Calu3 (cell line): ENCODE measurements at regions not wholly inside any gene's neighbourhood (a gene's known extent, or its start where the extent isn't known, plus 50 kb on each side); places are given as distances from the start of the nearest gene placed in this dataset.

Experiments
- BruUV-seq: library from RNA; stranded (reverse); fragments of 400-500 nt; replicated peaks from 2 replicates; lab custom pipeline; 2021; lab: Mats Ljungman, UMichigan
- CTCF ChIA-PET: fragments of 300-600 bp; sonication (Branson Sonifier 250); formaldehyde crosslinking; loops from one replicate; lab custom pipeline; 2022; ENCODE audit warnings: antibody characterized with exemption; lab: Charles Lee
- DNase-seq: peaks from one replicate; pipeline ENCODE4 v3.0.0; 2022
- H3K27ac Mint-ChIP-seq: one replicate; pipeline ENCODE4 v1.8.0; 2022; ENCODE audit warnings: mixed read lengths; ENCODE audit not compliant: unreplicated experiment
- H3K27me3 Mint-ChIP-seq: one replicate; pipeline ENCODE4 v1.8.0; 2022; ENCODE audit warnings: mixed read lengths; ENCODE audit not compliant: unreplicated experiment
- H3K36me3 Mint-ChIP-seq: one replicate; pipeline ENCODE4 v1.8.0; 2022; ENCODE audit warnings: mild to moderate bottlenecking, moderate library complexity, mixed read lengths; ENCODE audit not compliant: insufficient read depth, unreplicated experiment
- H3K4me1 Mint-ChIP-seq: one replicate; pipeline ENCODE4 v1.8.0; 2022; ENCODE audit warnings: mild to moderate bottlenecking, low read depth, mixed read lengths; ENCODE audit not compliant: unreplicated experiment
- H3K4me3 Mint-ChIP-seq: one replicate; pipeline ENCODE4 v1.8.0; 2022; ENCODE audit warnings: mild to moderate bottlenecking, low read depth, moderate library complexity, mixed read lengths; ENCODE audit not compliant: unreplicated experiment
- H3K9me3 Mint-ChIP-seq: one replicate; pipeline ENCODE4 v1.8.0; 2022; ENCODE audit warnings: low read depth, mixed read lengths; ENCODE audit not compliant: unreplicated experiment
- intact Hi-C: fragments of 100-400 bp; cut with micrococcal nuclease; formaldehyde crosslinking; loops from one replicate; pipeline ENCODE4 v1.10.0; 2022; ENCODE audit not compliant: unreplicated experiment
- TF ChIP-seq, protein P1 (sequence below): fragments of 200-600 bp; IDR thresholded peaks from one replicate; pipeline ENCODE4 v1.8.0; 2022; ENCODE audit warnings: antibody characterized with exemption; ENCODE audit not compliant: unreplicated experiment

DNA sequence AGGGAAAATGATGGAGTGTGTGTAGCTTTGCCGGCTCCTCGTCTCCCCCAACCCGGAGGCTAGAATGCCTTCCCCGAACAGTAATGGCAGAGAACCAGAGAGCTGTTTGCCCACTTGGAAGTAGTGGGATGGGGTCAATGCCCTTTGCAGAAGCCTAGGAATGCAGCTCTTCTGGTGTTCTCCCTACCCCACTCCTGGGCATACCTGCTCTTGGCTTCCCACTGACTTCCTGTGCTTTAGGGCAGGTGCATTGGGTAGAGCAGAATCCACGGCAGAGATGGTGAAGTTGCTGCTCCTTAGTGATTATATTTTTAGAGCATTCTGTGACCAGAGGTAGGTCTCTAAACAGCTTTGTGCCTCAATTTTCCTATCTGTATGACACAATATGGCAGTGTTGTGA is 134.6 kb downstream of the BOD1 start:
- no peaks in the 10 kb centered on the region for H3K4me1 Mint-ChIP-seq
- no TSS peak for BruUV-seq
- CTCF ChIA-PET, result interaction anchor here (0.6 to 0.9 kb wide), 2 partner anchors 29 to 42 kb away, joined by 3 read pairs; no protein-coding TSS in a partner anchor
- H3K27me3 Mint-ChIP-seq, result peaks cover 13% of the 10 kb centered on the region
- DNase-seq, result no peak
- H3K27ac Mint-ChIP-seq, result no peak overlapping the region
- no peaks in the 10 kb centered on the region for H3K9me3 Mint-ChIP-seq
- intact Hi-C loops, result no loop called here
- TF ChIP-seq, protein P1, sequence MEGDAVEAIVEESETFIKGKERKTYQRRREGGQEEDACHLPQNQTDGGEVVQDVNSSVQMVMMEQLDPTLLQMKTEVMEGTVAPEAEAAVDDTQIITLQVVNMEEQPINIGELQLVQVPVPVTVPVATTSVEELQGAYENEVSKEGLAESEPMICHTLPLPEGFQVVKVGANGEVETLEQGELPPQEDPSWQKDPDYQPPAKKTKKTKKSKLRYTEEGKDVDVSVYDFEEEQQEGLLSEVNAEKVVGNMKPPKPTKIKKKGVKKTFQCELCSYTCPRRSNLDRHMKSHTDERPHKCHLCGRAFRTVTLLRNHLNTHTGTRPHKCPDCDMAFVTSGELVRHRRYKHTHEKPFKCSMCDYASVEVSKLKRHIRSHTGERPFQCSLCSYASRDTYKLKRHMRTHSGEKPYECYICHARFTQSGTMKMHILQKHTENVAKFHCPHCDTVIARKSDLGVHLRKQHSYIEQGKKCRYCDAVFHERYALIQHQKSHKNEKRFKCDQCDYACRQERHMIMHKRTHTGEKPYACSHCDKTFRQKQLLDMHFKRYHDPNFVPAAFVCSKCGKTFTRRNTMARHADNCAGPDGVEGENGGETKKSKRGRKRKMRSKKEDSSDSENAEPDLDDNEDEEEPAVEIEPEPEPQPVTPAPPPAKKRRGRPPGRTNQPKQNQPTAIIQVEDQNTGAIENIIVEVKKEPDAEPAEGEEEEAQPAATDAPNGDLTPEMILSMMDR, result no peak
- no peaks in the 10 kb centered on the region for H3K36me3 Mint-ChIP-seq
- no peak overlapping the region for H3K4me3 Mint-ChIP-seq

DNA sequence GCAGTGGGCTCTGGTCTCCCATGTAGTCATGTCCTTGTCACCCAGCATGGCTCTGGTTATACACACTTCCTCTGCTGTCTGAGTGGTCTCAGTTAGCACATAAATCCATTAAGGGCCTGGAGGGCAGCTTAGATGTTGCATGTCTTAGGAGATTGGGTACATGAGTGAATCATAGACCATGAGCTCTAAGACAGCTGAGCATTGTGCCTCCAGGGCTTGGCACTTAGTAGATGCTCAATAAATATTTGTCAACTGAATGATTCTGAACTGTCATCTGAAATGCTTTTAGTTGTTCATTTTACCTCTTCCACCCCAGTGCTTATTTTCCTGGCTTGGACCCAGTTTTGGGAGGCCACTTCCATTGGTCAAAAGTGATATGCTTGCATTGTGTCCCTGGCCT is 135.6 kb downstream of the BOD1 start:
- Mint-ChIP-seq H3K36me3 (no peaks in the 10 kb centered on the region), H3K27me3 (peaks cover 4% of the 10 kb centered on the region), H3K27ac (no peak overlapping the region), H3K4me3 (no peak overlapping the region), H3K4me1 (no peaks in the 10 kb centered on the region), H3K9me3 (peaks cover 2% of the 10 kb centered on the region)
- DNase-seq, result no peak
- intact Hi-C loops, result no loop called here
- CTCF ChIA-PET, result interaction anchor here (0.7 kb wide), 1 partner anchor 98 kb away, joined by 3 read pairs; no protein-coding TSS in a partner anchor
- TF ChIP-seq, protein P1, result no peak
- no TSS peak for BruUV-seq

DNA sequence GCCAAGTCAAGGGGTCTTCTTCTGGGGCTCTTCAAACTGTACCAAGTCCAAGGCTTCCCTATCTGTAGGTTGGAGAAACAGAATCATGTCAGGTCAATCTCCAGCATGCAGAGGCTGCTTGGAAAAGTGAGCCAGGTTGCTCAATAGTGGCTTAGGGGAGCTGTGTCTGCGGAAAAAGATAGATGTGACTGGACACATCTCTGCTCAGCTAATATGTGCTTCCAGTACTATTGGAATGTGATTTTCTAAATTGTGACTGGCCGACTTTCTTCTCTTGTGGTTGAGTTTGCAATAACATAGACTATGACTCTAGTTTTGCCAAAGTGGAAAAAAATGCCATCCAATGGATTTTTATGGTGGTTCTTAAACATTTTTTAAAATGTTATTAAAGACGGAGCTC is 136.7 kb downstream of the BOD1 start:
- CTCF ChIA-PET, result no interaction called here
- H3K27ac Mint-ChIP-seq, result no peak overlapping the region
- H3K36me3 Mint-ChIP-seq, result no peaks in the 10 kb centered on the region
- no TSS peak for BruUV-seq
- no peaks in the 10 kb centered on the region for H3K4me1 Mint-ChIP-seq
- H3K4me3 Mint-ChIP-seq, result no peak overlapping the region
- intact Hi-C loops, result no loop called here
- no peaks in the 10 kb centered on the region for H3K27me3 Mint-ChIP-seq
- peaks cover 4% of the 10 kb centered on the region for H3K9me3 Mint-ChIP-seq
- TF ChIP-seq, protein P1, result no peak
- no peak for DNase-seq

DNA sequence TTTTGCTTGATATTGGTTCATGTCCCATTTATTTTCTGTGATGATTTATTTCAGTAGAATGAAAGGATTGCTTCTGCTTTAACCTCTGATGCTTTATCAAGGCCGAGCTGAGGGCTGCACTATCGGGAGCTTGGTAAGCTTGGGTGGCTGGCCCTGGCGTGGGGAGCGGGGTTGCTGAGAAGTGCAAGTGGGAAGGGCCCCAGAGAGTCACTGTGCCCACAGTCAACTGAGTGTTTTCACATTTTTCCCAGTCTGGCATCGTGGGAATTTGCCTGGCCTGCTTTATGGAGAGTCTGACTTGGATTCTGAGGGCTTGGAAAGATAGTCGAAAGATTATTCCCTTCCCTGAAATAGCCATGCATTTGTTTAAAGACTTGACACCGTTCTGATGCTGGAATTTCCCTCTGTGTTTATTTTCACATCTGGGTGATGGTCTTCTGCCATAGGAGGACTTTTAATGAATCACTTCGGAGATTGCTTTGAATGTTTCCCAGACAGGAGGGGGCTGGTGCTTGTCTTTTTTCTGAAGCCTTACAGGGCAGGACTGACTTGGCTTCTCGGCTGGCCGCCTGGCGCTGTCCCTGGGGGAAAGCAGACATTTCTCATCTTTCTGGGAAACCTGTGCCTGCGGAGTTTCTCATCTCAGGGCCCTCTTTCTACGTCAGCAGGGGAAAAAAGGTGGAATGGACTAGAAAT is 139.0 kb downstream of the BOD1 start:
- Mint-ChIP-seq H3K36me3 (no peaks in the 10 kb centered on the region), H3K9me3 (peaks cover 4% of the 10 kb centered on the region), H3K27ac (no peak overlapping the region), H3K4me1 (peaks cover 16% of the 10 kb centered on the region), H3K27me3 (no peaks in the 10 kb centered on the region), H3K4me3 (no peak overlapping the region)
- TF ChIP-seq, protein P1, result no peak
- CTCF ChIA-PET, result no interaction called here
- no peak for DNase-seq
- intact Hi-C loops, result no loop called here
- no TSS peak for BruUV-seq
